GM23338 (cell line): ENCODE measurements at regions not wholly inside any gene's neighbourhood (a gene's known extent, or its start where the extent isn't known, plus 50 kb on each side); places are given as distances from the start of the nearest gene placed in this dataset.

ENCODE experiments used
- CTCF ChIP-seq, 2 experiments: fragments of 200-600 bp in 1 of 2; sonication (generic) in 1 of 2; conservative IDR thresholded peaks; 2 replicates each; pipeline versions ENCODE4 v1.5.1 to v1.6.1; 2016 to 2017; ENCODE audit warnings: antibody characterized with exemption in 2 of 2, low read depth in 2 of 2, mild to moderate bottlenecking in 2 of 2, moderate library complexity in 1 of 2
- ETS1 ChIP-seq: IDR thresholded peaks from 2 replicates; pipeline ENCODE4 v1.6.1; 2016; ENCODE audit warnings: antibody characterized with exemption
- EZH2 ChIP-seq: fragments of 200-600 bp; sonication (generic); IDR thresholded peaks from one replicate; pipeline ENCODE4 v1.8.0; 2017; ENCODE audit warnings: antibody characterized with exemption, mild to moderate bottlenecking, low read depth; ENCODE audit not compliant: unreplicated experiment
- EZH2phosphoT487 ChIP-seq: fragments of 200-600 bp; sonication (generic); IDR thresholded peaks from one replicate; pipeline ENCODE4 v1.8.1; 2018; ENCODE audit warnings: antibody characterized with exemption; ENCODE audit not compliant: unreplicated experiment
- POLR2AphosphoS5 ChIP-seq: IDR thresholded peaks from 2 replicates; pipeline ENCODE4 v1.6.1; 2016; ENCODE audit warnings: antibody characterized with exemption, low read depth
- REST ChIP-seq: IDR thresholded peaks from one replicate; pipeline ENCODE4 v1.6.1; 2018; ENCODE audit warnings: antibody characterized with exemption; ENCODE audit not compliant: unreplicated experiment
- STAT1 ChIP-seq: IDR thresholded peaks from one replicate; pipeline ENCODE4 v1.6.1; 2016; ENCODE audit warnings: antibody characterized with exemption; ENCODE audit not compliant: unreplicated experiment

- TF ChIP-seq CTCF (conservative IDR thresholded peaks at IDR 0.05; ENCODE audit: low read depth in 2 of 2) (peak; percentile 54 to 75), EZH2phosphoT487 (no peak), POLR2AphosphoS5 (no peak), REST (no peak), ETS1 (no peak), EZH2 (no peak), STAT1 (no peak)
Observed at GRCh38 chr9:106284296-106284695, 578.7 kb upstream of the ZNF462 start.
